ENCODE measurements at regions not wholly inside any gene's neighbourhood (a gene's known extent, or its start where the extent isn't known, plus 50 kb on each side); places are given as distances from the start of the nearest gene placed in this dataset.

DNA sequence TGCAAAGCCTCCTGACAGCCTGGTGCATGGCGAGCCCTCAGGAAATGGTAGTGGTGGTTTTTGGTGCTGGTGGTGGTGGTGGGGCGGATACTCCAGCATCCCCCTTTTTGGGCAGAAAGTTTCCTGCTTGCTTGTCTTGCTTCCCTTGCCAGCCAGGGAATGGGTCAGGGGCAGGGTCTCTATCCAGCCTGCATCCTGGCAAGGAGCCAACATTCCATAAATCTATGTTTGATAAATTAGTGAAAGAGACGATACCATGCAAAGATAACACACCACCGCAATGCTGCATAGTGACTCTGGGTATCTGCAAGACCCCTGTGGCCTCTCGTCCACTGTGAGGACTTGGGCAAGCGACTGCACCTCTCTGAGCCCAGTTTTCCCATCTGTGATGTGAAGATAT, 246.2 kb downstream of the LRFN2 start:
- DNase-seq, result no peak

DNA sequence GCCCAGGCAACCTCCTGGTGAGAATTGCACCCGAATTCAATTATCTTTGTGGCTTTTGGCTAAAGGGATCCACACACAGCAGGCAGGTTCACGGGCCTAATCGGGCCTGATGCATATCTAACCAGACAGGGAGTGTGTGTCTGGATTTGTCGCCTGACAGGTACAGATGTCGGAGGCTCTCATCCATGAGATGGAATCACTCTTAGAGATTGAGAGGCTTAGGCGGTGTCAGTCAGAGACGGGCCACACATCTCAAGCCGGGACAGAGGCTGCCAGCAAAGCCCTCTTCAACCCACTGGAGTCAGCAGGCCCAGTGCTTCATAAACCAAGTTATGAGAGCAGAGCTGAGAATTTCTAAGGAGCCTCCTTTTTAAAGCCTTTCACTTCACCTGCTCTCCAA, 247.0 kb downstream of the LRFN2 start:
- no peak for DNase-seq

DNA sequence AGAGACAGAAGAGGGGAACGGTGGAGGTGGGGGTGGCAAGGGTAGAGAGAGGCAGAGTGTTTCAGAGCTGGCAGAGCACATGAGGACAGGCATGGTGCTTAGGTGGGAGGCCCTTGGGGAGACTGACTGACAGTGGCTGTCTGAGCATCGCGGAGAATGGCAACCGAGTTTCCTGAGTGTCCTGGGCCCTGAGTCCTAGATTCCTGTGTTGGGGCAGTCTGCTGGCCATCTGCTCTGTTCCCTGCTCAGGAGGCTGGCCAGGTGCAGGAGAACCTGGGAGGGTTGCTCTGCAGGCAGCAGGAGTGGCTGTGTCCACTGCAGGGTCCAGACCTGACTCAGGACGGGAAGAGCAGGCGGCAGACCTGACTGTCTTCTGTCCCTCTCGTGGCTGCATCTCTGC, 248.9 kb downstream of the LRFN2 start:
- no peak for DNase-seq

DNA sequence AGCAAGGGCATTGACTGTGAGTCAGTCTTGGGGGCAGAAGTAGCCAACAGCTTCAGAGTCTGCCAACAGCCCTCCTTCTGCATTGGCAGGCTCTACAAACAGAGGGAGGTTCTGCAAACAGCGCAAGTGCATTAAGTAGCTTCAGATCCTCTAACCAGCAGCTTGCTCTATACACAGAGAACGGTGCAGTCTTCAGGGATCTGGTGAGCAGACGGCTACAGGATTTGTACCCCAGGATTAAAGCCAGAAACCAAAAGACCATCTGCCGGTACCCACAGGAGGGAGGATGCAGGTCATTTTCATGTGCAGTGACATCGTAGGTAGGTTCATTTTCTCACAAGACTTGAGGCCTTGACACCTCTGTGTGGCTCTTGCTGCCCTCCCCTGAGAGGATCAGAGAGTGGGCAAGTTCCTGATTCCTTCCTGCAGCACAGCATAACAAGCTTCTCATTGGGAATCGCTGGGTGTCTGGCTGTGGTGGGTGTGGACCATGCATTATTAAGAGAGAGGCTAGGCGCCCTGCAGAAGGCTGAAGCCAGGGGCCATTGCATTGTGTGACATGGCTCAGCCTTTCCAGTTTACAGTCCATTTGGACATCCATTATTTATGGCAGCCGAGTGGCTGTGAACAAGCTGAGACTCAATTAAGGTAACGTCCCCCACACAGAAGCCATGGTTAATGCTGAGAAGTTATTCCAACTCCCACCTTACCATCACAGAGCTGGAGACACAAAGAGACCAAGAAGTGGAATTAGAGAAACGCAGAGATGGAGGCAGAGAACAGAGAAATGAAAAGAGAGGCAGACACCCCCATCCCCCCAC, 250.0 kb downstream of the LRFN2 start:
- DNase-seq, result no peak

DNA sequence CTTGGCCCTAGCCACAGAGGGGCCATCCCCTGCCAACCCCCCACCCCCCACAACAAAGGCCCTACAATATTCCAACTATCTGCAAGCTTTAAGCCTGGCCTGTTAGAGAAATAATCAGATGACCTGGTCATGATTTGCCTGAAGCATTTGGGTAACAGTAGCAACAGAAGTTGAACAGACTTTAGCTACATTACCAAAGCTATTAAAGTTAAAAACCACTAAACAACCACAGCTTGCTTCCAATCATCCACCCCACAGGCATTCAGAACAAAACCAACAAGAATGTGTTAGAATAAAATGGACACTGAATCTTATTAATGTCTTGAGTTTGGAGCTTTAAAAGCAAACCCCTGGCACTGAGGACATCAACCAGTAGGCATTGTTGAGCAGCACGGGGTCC, 250.9 kb downstream of the LRFN2 start:
- DNase-seq, result no peak

DNA sequence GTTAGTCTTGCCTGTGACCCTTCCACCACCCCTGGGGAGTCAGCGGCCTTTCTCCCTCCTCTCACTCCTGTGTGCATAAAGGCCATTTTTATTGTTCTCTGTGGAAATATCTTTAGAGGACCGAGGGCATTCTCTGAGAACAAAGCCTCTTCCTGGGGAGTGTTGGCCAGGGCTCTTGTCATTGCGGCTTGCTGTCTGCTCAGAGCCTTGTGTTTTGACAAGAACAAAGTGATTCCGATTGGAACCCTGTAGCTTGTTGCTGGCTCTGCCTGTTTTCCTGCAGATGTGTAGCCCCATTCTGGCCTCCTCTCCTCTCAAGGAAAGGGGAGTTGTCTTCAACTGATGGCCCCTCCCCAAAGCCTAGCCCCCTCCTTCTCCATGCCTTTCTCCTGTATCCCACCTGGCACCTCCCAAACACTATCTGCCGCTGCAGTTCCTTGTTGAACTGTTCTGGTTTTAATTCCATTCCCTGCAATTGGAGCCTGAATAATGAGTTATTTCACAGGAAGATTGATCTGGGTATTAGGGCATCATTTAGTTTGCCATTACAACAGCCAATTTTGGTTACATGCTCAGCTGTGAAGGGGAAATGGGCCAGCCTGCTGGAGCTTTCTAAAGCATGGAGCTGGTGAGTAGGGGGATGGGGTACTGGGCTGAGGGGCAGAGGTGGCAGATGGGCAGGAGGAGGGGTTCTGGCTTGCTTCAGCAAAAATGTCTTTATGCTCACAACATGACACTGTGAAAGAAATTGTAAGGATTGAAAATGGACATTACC, 252.5 kb downstream of the LRFN2 start:
- DNase-seq, result no peak

DNA sequence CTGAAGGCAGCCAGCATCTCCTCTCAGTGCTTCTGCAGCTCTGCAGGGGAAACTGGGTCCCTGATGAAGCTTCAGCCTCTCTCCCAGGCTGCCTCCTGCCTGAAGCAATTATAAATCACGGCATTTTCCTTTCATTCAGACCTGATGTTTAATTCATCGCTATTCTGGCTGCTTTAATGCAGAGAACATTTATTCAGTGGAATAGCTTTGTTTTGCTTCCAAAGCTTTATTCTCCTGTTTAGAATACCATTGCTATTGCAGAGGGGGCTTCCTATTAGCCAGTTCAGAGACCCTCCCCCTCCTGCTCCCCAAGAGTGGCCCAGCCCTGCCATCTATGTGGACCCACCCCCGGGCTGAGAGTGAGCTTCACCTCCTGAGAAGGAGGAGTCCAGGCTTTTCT, 255.6 kb downstream of the LRFN2 start:
- DNase-seq, result no peak

DNA sequence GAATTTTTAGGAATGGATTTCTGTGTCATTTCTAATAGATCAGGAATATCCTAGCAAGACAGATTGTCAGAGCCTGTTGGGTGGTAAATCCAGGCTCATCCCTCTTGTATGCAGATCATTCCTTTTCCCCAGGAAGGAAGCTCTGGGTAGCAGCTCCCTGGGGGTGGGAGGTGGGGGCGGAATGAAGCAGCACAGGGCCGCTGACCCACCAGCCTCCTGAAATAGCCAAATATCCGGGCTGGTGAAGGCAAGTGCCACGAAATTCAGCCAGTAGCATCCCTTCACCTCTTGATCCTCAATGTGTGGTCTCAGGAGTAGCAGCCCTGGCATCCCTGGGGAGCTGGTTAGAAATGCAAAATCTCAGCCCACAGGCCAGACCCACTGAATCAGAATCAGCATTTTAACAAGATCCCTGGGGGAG, 256.9 kb downstream of the LRFN2 start:
- DNase-seq, result no peak

DNA sequence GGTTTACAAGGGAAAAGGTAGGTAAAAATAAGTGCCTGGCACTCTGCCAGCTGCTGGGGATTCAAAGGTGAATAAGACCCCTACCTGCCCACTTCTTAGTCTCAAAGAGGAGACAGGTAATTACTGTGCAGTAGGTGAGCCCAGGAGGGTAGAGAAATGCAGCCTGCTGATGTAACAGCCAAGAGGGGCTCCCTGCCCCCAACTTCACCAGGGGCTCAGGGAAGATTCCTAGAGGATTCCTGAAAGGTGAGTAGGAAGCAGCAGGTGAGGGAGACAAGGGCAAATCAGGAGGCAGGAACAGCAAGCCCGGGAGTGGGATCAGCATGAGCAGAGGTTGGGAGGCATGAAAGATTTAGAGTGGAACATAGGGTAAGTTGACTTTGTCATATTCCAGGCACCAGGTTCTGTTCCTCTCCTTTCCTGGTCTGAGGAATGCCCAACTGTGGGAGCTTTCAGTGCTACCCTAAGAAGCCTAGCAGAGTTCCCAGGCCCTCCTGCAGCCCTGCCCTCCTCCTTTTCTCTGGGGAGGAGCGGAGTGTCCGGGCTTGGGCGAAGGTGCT, 258.1 kb downstream of the LRFN2 start:
- no peak for DNase-seq

DNA sequence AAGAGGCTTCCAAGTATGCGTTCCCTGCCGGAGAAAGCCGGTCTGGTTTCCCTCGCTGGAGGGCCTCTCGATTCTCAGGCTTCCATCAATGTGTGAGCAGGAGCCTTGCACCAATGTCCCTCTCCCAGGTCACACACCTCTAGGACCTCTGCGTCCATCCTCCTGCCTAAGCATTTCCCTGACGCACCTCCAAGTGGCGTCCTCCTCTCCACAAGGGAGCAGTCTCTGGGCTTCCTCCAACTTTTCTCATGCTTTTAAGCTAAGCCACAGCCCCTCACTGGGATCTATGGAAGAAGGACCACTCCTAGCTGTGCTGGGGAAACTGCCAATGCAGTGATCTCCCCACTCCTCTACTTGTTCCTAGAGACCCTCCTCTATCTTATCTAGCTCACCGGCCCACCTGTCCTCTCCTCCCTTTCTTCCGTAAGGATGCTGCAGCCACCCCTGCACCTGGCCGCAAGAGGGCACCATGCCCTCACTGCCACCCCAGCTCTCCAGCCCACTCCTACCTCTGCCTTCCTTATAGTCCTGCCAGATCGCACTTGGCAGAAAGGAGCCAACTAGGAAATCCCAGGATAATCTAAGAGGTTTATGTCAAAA, 258.7 kb downstream of the LRFN2 start:
- DNase-seq, result no peak

DNA sequence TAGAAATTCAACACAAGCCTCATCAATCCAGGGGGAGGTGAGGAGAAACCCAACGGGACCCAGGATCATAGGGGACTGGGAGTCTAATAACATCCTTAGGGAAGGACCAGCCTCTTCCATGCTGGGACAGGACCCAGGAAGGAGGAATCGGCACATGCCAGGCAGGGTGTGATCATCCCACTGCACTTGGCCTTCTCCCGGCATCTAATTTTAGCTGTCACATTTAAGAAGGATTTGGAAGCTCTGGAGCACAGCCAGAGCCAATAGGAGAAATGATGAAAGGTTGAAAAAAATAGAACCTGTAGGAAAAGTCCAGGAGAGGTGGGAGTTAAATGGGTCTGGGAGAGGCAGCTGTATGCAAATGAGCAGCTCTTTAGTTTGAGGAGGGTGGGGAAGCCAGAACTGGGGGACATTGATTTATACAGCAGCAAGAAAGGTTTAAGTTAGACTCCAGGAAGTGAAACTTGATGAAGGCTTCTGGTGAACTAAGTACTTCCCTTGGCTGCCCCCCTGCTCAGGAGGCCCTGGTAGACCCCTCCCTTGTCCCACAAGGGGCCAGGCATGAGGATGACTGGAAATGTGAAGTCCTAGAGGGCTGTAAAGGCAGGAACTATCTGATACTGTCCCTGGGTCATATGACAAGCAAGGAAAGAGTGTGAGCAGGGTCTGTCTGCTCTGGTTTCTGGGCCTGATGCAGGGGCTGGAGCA, 260.3 kb downstream of the LRFN2 start:
- peak; percentile 35 for DNase-seq

DNA sequence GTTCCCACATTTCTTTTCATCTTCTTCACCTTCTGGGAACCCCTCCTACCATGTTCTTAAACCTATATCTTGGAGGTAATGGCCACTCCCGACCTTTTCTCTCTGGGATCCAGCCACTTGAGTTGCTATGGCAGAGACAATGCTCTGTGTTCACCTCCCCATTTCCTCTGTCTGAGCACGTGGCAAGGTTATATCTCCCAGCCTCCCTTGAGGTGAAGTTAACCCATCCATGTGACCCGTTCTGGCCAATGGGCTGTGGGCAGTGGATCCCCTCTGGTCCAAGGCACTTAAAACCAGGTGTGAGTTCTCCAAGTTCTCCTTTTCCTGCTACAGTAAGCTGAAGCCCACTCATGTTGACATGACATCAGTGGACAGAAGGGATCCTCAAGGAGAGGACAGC, 261.4 kb downstream of the LRFN2 start:
- DNase-seq, result no peak

DNA sequence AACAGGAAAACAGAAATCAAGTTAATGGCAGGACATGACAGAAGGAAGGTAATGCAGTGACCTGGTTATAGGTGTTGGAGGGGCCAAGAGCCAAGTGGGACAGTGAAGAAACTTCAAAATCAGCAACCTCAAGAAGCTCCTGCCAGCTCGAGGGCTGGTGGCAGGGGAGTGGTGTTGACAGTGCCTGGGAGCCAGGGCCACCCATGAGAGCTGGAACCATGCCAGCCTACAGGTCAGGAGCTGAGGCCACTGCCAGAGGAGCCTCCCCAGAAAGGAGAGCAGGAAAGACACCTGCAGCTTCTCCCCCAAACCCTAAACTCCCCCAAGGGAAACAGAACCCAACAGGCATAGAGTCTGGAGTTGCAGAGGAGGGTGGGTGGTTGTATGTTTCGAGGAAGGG, 262.1 kb downstream of the LRFN2 start:
- no peak for DNase-seq

DNA sequence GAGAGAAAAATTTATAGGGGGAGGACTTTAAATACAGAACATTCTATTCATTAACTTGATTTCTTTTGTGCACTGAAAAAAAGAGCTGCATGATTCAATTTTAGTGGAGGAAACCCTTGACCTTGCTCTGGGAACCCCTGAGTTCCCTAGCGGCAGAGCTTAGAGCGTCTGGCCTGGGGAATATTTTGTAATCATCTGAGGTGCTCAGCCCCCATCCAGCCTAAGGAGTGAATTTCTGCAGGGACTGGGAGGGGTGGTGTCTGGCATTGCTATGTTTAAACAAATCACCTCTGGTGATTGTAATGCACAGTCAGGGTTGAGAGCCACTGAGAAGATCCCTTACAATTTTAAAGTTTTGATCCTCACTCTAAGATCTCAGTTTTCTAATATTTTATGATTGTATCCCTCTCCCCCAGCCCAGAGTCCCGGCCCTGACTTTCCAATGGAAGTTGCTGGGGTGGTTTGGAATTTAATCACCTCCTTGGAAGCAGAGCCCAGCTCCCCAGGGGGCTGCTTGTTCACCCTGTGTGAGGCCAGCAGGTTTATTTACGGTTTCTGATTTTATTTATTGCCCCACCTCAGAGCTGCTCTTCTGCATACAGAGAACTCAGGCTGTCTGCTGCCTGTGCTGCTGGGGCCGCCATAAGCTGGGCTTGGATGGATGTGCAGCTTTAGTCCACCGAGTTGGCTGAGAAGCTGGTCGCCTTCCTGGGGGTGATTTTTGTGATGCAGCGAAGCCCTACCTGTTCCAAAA, 263.1 kb downstream of the LRFN2 start:
- DNase-seq, result no peak

DNA sequence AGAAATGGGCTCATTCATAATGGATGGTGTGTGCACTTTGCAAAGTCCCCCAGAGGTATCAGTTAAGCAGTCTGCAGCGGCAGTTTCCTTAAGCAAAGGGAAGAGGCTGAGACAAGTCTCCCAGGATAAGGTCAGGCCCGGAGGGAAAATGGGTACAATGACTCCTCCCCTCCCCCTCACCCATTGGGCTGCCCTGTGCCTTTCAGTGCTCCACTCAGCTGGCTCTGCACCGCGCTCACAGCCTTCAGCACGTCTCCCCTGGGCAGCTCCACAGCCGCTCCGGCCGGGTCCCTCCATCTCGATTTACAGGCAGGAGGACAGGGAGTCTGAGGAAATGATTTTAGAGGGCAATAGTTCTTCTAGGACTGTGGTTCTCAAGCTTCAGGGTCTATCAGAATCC, 264.8 kb downstream of the LRFN2 start:
- DNase-seq, result no peak

DNA sequence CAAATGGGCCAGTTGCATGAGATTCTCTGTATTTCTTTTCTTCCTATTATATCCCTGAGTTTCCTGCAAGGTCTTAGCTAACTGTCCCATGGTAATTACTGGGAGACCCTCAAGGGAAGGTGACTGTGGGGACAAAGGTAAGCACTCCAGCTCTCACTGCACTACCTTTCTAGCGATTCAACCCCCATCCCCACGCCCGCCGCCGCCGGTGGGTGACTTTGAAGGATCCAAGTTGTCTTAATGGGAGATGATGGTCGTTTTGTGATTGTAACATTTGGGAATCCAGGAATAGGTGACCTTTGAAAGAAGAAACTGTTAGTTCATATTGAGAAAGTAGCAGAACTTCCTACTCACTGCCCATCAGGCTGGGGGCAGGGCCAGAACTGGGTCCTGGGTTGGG, 265.5 kb downstream of the LRFN2 start:
- no peak for DNase-seq

DNA sequence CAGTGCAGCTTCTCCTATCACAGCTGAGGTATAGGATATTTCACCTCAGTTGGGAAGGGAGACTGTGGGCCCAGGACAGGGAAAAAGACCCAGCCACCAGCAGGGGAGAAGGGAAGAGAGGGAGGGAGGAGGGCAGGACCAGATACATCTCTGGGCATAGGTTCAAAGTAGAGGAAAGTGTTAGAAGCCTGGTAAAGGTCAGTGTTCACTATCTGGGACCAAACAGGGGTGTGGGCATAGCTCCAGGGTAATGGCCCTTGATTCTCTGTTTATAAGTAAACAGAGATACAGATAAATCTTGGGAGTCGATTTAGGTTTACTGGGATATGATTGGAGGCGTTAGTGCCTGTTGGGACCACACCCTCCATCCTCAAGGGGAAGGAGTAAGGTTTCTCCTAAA, 266.2 kb downstream of the LRFN2 start:
- no peak for DNase-seq

DNA sequence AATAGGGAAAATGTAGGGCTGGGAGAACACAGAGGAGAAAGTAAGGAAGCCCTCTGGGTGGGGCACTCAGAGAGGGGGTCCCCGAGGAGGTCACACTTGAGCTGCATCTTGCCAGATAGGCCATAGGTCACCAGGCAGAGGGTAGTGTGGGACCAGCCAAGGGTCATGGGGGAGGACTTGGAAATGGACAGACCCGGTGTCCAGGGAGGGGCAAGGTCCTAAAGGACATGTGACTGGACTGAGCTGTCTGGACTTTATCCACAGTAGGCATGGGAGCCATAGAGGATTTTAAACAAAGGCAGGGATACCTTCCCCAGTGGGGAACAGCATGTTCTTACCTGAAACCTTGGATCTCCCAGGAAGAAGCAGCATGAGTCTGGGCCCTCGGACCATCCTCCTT, 266.7 kb downstream of the LRFN2 start:
- no peak for DNase-seq

DNA sequence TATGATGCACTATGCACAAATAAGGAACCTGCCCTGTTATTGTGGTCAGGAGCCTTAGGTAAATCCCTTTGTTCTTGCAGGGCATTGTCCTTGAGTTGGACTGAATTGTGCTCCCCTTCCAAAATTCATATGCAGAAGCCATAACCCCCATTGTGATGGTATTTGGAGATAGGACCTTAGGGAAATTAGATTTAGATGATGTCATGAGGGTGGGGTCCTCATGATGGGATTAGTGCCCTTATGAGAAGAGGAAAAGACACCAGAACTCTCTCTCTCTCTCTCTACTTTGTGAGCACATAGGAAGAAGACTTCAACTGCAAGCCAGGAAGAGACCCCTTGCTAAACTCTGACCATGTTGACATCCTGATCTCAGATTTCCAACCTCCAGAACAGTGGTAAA, 268.0 kb downstream of the LRFN2 start:
- DNase-seq, result no peak

DNA sequence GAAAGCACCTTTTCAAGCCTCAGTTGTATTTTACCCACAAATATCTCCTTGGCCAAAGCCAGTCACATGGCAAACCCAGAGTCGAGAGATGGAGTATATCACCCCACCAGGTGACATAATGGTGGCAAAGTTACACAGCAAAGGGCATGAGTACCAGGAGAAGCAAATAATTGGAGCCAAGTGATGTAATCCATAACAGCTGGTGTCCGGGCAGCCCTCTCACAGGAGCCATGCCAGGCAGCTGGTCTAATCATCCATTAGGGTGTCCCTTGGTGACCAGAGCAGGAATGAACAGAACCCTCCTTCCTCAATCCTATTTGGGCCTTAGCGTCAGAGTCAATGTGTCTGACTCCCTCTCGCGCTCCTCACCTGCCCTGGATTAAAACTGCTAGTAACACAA, 272.1 kb downstream of the LRFN2 start:
- no peak for DNase-seq

DNA sequence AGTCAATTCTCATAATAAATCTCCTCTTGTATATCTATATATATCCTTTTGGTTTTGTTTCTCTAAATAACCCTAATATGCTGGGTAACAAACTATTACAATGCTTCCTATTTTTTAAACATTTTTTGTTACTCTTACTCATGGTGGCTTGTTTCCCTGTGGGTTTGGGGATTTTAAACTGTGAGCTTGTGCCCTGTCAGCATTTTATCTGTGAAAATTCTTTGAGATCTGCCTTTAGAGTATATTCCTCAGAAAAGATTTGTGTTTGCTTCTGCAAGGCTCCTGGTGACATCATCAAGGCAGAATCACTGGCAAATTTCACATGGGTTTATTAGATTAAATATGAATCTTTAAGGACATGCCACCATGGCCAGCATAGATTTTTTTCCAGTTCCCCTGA, 273.6 kb downstream of the LRFN2 start:
- DNase-seq, result no peak
